Esophagus muscularis mucosa (tissue), 4 donors: ENCODE measurements at regions not wholly inside any gene's neighbourhood (a gene's known extent, or its start where the extent isn't known, plus 50 kb on each side); places are given as distances from the start of the nearest gene placed in this dataset.

ENCODE experiments used
- CTCF ChIP-seq, 3 experiments: fragments of 200-600 bp in 2 of 3; fragments of 450-650 bp in 1 of 3; sonication (generic) in 2 of 3; IDR thresholded peaks; one replicate each; pipeline ENCODE4 v1.5.1; 2017 to 2019; ENCODE audit warnings: antibody characterized with exemption in 3 of 3, mild to moderate bottlenecking in 2 of 3, moderate library complexity in 1 of 3
- EP300 ChIP-seq: sonication (generic); formaldehyde crosslinking; IDR thresholded peaks from one replicate; pipeline ENCODE4 v1.6.1; 2017; ENCODE audit warnings: antibody characterized with exemption
- POLR2A ChIP-seq: fragments of 450-650 bp; IDR thresholded peaks from one replicate; pipeline ENCODE4 v1.6.1; 2017; ENCODE audit warnings: antibody characterized with exemption, moderate library complexity, mild to moderate bottlenecking, low read depth
- POLR2AphosphoS5 ChIP-seq, 2 donors: sonication (generic); formaldehyde crosslinking; IDR thresholded peaks; one replicate each; pipeline ENCODE4 v1.6.1; 2017; ENCODE audit warnings: antibody characterized with exemption in 2 of 2

- TF ChIP-seq CTCF (IDR thresholded peaks at IDR 0.05) (no peak), POLR2A (no peak), POLR2AphosphoS5 (IDR thresholded peaks at IDR 0.05) (no peak), EP300 (no peak)
Observed at GRCh38 chr20:40892642-40893041, 136.0 kb upstream of the TOP1 start.
